Osteoblast (primary cell): ENCODE measurements at regions not wholly inside any gene's neighbourhood (a gene's known extent, or its start where the extent isn't known, plus 50 kb on each side); places are given as distances from the start of the nearest gene placed in this dataset.
A peak's percentile ranks its signal among the peaks of the same experiment; 100 is the strongest.

Experiments
- DNase-seq: peaks from one replicate; pipeline ENCODE4 v3.0.0; 2011; ENCODE audit warnings: low spot score, mixed read lengths; ENCODE audit not compliant: insufficient read length; ENCODE audit errors: missing footprints
- H2AFZ ChIP-seq: 2 replicates; pipeline ENCODE4 v1.6.0; 2011; ENCODE audit warnings: mild to moderate bottlenecking, low read length
- H3K27ac ChIP-seq: 2 replicates; pipeline ENCODE4 v1.5.1; 2011; ENCODE audit warnings: mild to moderate bottlenecking, low read depth, low read length, moderate library complexity
- H3K27me3 ChIP-seq: 2 replicates; pipeline ENCODE4 v1.6.0; 2012; ENCODE audit warnings: mild to moderate bottlenecking, control low read depth, inconsistent platforms, low read length, moderate library complexity; ENCODE audit not compliant: insufficient read depth
- H3K36me3 ChIP-seq: 2 replicates; pipeline ENCODE4 v1.5.1; 2011; ENCODE audit warnings: mild to moderate bottlenecking, low read length, control low read depth, moderate library complexity; ENCODE audit not compliant: insufficient read depth
- H3K4me1 ChIP-seq: 2 replicates; pipeline ENCODE4 v1.5.1; 2011; ENCODE audit warnings: mild to moderate bottlenecking, low read length, control low read depth, moderate library complexity; ENCODE audit not compliant: insufficient read depth
- H3K4me2 ChIP-seq: 2 replicates; pipeline ENCODE4 v1.6.0; 2011; ENCODE audit warnings: mild to moderate bottlenecking, low read length; ENCODE audit not compliant: insufficient read depth
- H3K4me3 ChIP-seq: fragments of 200-600 bp; sonication (generic); 3 replicates; pipeline ENCODE4 v1.5.1; 2012; ENCODE audit warnings: mild to moderate bottlenecking, low read length, inconsistent platforms; ENCODE audit not compliant: insufficient read depth
- H3K79me2 ChIP-seq: 2 replicates; pipeline ENCODE4 v1.6.0; 2012; ENCODE audit warnings: mild to moderate bottlenecking, low read length, control low read depth, inconsistent platforms; ENCODE audit not compliant: insufficient read depth
- H3K9me3 ChIP-seq: 2 replicates; pipeline ENCODE4 v1.5.1; 2011; ENCODE audit warnings: low read depth, low read length, control low read depth
- H4K20me1 ChIP-seq: 2 replicates; pipeline ENCODE4 v1.6.0; 2012; ENCODE audit warnings: mild to moderate bottlenecking, low read length, control low read depth; ENCODE audit not compliant: insufficient read depth
- CTCF ChIP-seq: IDR thresholded peaks from 2 replicates; pipeline ENCODE4 v1.5.1; 2011; ENCODE audit warnings: mild to moderate bottlenecking, low read depth, low read length, moderate library complexity; ENCODE audit errors: extremely low read depth

- Histone ChIP-seq H3K27me3 (no peaks in the 10 kb centered on the region), H3K4me1 (peaks cover 16% of the 10 kb centered on the region), H3K79me2 (no peaks in the 10 kb centered on the region), H3K27ac (no peak overlapping the region), H3K4me2 (no peak overlapping the region), H3K9me3 (no peaks in the 10 kb centered on the region), H4K20me1 (no peaks in the 10 kb centered on the region), H3K4me3 (no peak overlapping the region), H3K36me3 (no peaks in the 10 kb centered on the region), H2AFZ (no peak overlapping the region)
- DNase-seq, result no peak
- TF ChIP-seq CTCF, result no peak
These were observed 77.9 kb downstream of the TENT5C start for GRCh38 chr1:117683571-117684285.

- no peak for TF ChIP-seq CTCF
- peaks cover 15% of the 10 kb centered on the region for H3K4me1 ChIP-seq
These were observed 80.3 kb downstream of the TENT5C start for GRCh38 chr1:117685936-117686806.

GRCh38 chr1:117686907-117687306 lies 81.1 kb downstream of the TENT5C start:
- Histone ChIP-seq H3K27me3 (peaks cover 14% of the 10 kb centered on the region), H2AFZ (no peak overlapping the region), H4K20me1 (no peaks in the 10 kb centered on the region), H3K9me3 (no peaks in the 10 kb centered on the region), H3K4me2 (peak overlapping the region; percentile 11), H3K79me2 (no peaks in the 10 kb centered on the region), H3K4me1 (peaks cover 15% of the 10 kb centered on the region), H3K4me3 (no peak overlapping the region), H3K27ac (no peak overlapping the region), H3K36me3 (no peaks in the 10 kb centered on the region)
- DNase-seq, result no peak
- no peak for TF ChIP-seq CTCF

More at GRCh38 chr1:117685936-117686806, 80.3 kb downstream of the TENT5C start:
- no peaks in the 10 kb centered on the region for H3K36me3 ChIP-seq
- no peak overlapping the region for H3K4me2 ChIP-seq
- no peak overlapping the region for H2AFZ ChIP-seq
- no peak overlapping the region for H3K27ac ChIP-seq
- H4K20me1 ChIP-seq, result no peaks in the 10 kb centered on the region
- H3K9me3 ChIP-seq, result no peaks in the 10 kb centered on the region
- no peaks in the 10 kb centered on the region for H3K79me2 ChIP-seq
- peaks cover 10% of the 10 kb centered on the region for H3K27me3 ChIP-seq
- no peak overlapping the region for H3K4me3 ChIP-seq
- DNase-seq, result no peak
